AG09309 (cell line): ENCODE measurements at regions not wholly inside any gene's neighbourhood (a gene's known extent, or its start where the extent isn't known, plus 50 kb on each side); places are given as distances from the start of the nearest gene placed in this dataset.

Experiments
- DNase-seq: peaks from one replicate; pipeline ENCODE4 v3.0.0-alpha.2; 2010; ENCODE audit warnings: low read depth
- H3K4me3 ChIP-seq: 2 replicates; pipeline ENCODE4 v1.5.1; 2011; ENCODE audit warnings: mild to moderate bottlenecking, low read depth, low read length, moderate library complexity; ENCODE audit not compliant: control insufficient read depth
- CTCF ChIP-seq: IDR thresholded peaks from 2 replicates; pipeline ENCODE4 v1.5.1; 2011; ENCODE audit warnings: mild to moderate bottlenecking, low read depth, low read length, inconsistent platforms; ENCODE audit not compliant: insufficient read depth, control insufficient read depth; ENCODE audit errors: missing control alignments

- DNase-seq: no peak
- H3K4me3 ChIP-seq: no peak overlapping the region
- TF ChIP-seq CTCF: no peak
These were observed 90.5 kb upstream of the STXBP6 start for GRCh38 chr14:25140411-25140810.

- no peak overlapping the region for H3K4me3 ChIP-seq
- TF ChIP-seq CTCF: no peak
- no peak for DNase-seq
These were observed 86.9 kb upstream of the STXBP6 start for GRCh38 chr14:25136811-25137210.

- H3K4me3 ChIP-seq: no peak overlapping the region
- DNase-seq: no peak
- no peak for TF ChIP-seq CTCF
These were observed 84.2 kb upstream of the STXBP6 start for GRCh38 chr14:25134184-25134583.

GRCh38 chr14:25132732-25133422 is 82.9 kb upstream of the STXBP6 start:
- H3K4me3 ChIP-seq: no peak overlapping the region
- DNase-seq: no peak
- peak; percentile 86 for TF ChIP-seq CTCF

- DNase-seq: no peak
- no peak for TF ChIP-seq CTCF
- H3K4me3 ChIP-seq: no peak overlapping the region
These were observed 82.1 kb upstream of the STXBP6 start for GRCh38 chr14:25132094-25132493.

- DNase-seq: no peak
- TF ChIP-seq CTCF: no peak
- H3K4me3 ChIP-seq: no peak overlapping the region
These were observed 72.9 kb upstream of the STXBP6 start for GRCh38 chr14:25122843-25123242.
